Thoracic aorta (tissue), 2 donors: ENCODE measurements at regions not wholly inside any gene's neighbourhood (a gene's known extent, or its start where the extent isn't known, plus 50 kb on each side); places are given as distances from the start of the nearest gene placed in this dataset.

Source experiments
- ATAC-seq: fragments of 150-250 bp; one replicate; pipeline ENCODE4 v1.8.0; 2017; ENCODE audit warnings: low read depth; ENCODE audit not compliant: insufficient number of reproducible peaks, low FRiP score
- DNase-seq: peaks from one replicate; pipeline ENCODE4 v3.0.0-alpha.2; 2020; ENCODE audit warnings: low spot score
- H3K27ac ChIP-seq, 2 donors: fragments of 200-600 bp; sonication (generic); 1 replicate in 1 of 2; 2 replicates in 1 of 2; pipeline ENCODE4 v1.5.1; 2016; ENCODE audit warnings: mild to moderate bottlenecking in 2 of 2, moderate library complexity in 2 of 2
- H3K27me3 ChIP-seq: fragments of 200-600 bp; sonication (generic); replicated peaks from 2 replicates; pipeline ENCODE4 v1.6.0; 2016; ENCODE audit warnings: mild to moderate bottlenecking; ENCODE audit not compliant: insufficient read depth
- H3K36me3 ChIP-seq: fragments of 200-600 bp; sonication (generic); one replicate; pipeline ENCODE4 v1.5.1; 2016
- H3K4me1 ChIP-seq, 2 donors: fragments of 200-600 bp; sonication (generic); 1 replicate in 1 of 2; 2 replicates in 1 of 2; pipeline versions ENCODE4 v1.5.1 to v1.6.0; 2016; ENCODE audit warnings: low read depth in 2 of 2, mild to moderate bottlenecking in 1 of 2; ENCODE audit not compliant: control insufficient read depth in 1 of 2
- H3K4me3 ChIP-seq: fragments of 200-600 bp; sonication (generic); 2 replicates; pipeline ENCODE4 v1.5.1; 2016; ENCODE audit warnings: mild to moderate bottlenecking
- H3K9me3 ChIP-seq: fragments of 200-600 bp; sonication (generic); 2 replicates; pipeline ENCODE4 v1.5.1; 2016
- CTCF ChIP-seq: fragments of 200-600 bp; sonication (generic); IDR thresholded peaks from one replicate; pipeline ENCODE4 v1.5.1; 2019; ENCODE audit warnings: antibody characterized with exemption

DNA sequence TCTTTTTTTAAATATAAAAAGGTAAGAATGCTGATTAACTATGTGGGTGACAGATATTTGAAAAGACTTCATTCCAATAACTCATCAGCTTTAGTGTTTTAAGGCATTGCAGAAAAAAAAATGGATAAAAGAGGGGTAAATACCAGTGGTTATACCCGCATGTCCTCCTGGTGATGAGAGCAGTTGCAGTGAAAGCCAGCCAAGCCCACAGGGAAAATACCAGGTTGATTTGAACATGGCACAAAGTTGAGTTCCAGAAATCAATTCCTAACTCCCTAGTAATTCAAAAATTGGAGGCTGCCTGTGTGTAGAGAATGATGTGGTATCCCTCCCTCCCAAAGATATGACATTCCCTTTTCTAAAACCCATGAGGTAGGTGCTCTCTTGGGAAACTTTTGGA lies 453.2 kb upstream of the SOX9 start:
- Histone ChIP-seq H3K4me1 (no peaks in the 10 kb centered on the region), H3K36me3 (no peaks in the 10 kb centered on the region), H3K27ac (no peak overlapping the region), H3K4me3 (no peak overlapping the region), H3K9me3 (no peaks in the 10 kb centered on the region), H3K27me3 (no peaks in the 10 kb centered on the region)
- DNase-seq (no peak), ATAC-seq (no peak)
- TF ChIP-seq CTCF = no peak

DNA sequence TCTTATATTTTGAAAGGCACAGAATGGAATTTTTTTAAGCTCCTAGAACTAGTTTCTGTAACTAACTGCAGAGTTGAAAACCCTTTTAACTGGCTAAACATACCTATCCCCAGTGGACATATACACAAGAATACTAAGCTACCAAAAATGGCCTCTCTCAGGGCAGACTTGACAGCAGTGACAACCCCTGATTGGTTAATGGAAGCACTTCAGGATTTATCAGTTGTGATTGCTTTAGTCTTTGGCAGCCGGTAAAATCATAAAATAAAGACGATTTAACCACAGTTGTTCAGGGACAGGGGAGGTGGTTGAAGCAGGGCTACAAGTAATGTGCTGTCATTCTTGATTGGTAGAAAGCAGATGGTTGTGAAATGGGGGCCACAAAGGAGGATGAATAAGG lies 452.0 kb upstream of the SOX9 start:
- no peak for TF ChIP-seq CTCF
- Histone ChIP-seq H3K4me3 (no peak overlapping the region), H3K9me3 (no peaks in the 10 kb centered on the region), H3K27ac (no peak overlapping the region), H3K36me3 (no peaks in the 10 kb centered on the region), H3K4me1 (no peaks in the 10 kb centered on the region), H3K27me3 (no peaks in the 10 kb centered on the region)
- DNase-seq (no peak), ATAC-seq (no peak)

DNA sequence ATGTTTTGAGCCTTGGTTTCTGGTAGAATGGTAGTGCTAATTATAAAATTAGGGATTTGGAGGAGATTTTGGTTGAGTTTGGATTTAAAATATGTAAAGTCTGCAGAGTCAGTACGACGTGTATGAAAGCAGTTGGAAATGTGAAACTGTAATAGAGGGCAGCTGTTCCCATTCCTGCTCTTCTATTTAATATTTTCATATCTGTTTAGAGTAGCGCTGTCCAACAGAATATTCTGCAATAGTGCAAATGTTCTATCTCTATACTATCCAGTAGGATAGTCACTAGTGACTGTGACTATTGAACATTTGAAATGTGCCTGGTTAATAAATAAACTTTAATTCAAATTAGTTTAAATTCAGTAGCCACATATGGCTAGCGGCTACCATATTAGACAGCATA lies 443.4 kb upstream of the SOX9 start:
- DNase-seq (no peak), ATAC-seq (no peak)
- no peaks in the 10 kb centered on the region for H3K27me3 ChIP-seq
- no peak overlapping the region for H3K27ac ChIP-seq
- H3K4me3 ChIP-seq = no peak overlapping the region
- no peak for TF ChIP-seq CTCF
- no peaks in the 10 kb centered on the region for H3K4me1 ChIP-seq
- H3K36me3 ChIP-seq = no peaks in the 10 kb centered on the region
- no peaks in the 10 kb centered on the region for H3K9me3 ChIP-seq

- no peak overlapping the region for H3K27ac ChIP-seq
- DNase-seq = no peak
- H3K4me1 ChIP-seq = no peaks in the 10 kb centered on the region
- no peaks in the 10 kb centered on the region for H3K27me3 ChIP-seq
- TF ChIP-seq CTCF = no peak
- H3K9me3 ChIP-seq = no peaks in the 10 kb centered on the region
- ATAC-seq = no peak
- no peak overlapping the region for H3K4me3 ChIP-seq
- no peaks in the 10 kb centered on the region for H3K36me3 ChIP-seq
Observed at GRCh38 chr17:71679832-71680231, 441.0 kb upstream of the SOX9 start.

- H3K36me3 ChIP-seq = no peaks in the 10 kb centered on the region
- DNase-seq (no peak), ATAC-seq (no peak)
- H3K9me3 ChIP-seq = no peaks in the 10 kb centered on the region
- no peaks in the 10 kb centered on the region for H3K27me3 ChIP-seq
- no peak overlapping the region for H3K27ac ChIP-seq
- no peaks in the 10 kb centered on the region for H3K4me1 ChIP-seq
- no peak overlapping the region for H3K4me3 ChIP-seq
- TF ChIP-seq CTCF = no peak
Observed at GRCh38 chr17:71681427-71682173, 439.2 kb upstream of the SOX9 start.
